MG63 (cell line): ENCODE measurements at regions not wholly inside any gene's neighbourhood (a gene's known extent, or its start where the extent isn't known, plus 50 kb on each side); places are given as distances from the start of the nearest gene placed in this dataset.
"Not testable (repeated sequence)": the region's sequence is repeated elsewhere in the genome, so short reads cannot be mapped to it uniquely, and the experiment has no call there.

ENCODE experiments used
- DNase-seq: peaks from one replicate; pipeline ENCODE4 v3.0.0-alpha.2; 2020
- H3K27me3 ChIP-seq: fragments of 250-450 bp; sonication (Bioruptor Pico); 2 replicates; pipeline ENCODE4 v1.5.1; 2020; ENCODE audit warnings: mild to moderate bottlenecking, moderate library complexity
- H3K36me3 ChIP-seq: fragments of 250-450 bp; sonication (Bioruptor Pico); 2 replicates; pipeline ENCODE4 v1.5.1; 2020; ENCODE audit warnings: mild to moderate bottlenecking, moderate library complexity
- H3K4me3 ChIP-seq: fragments of 250-450 bp; sonication (Bioruptor Pico); 2 replicates; pipeline ENCODE4 v1.5.1; 2020; ENCODE audit warnings: mild to moderate bottlenecking, moderate library complexity
- H3K9me3 ChIP-seq: fragments of 250-450 bp; sonication (Bioruptor Pico); 2 replicates; pipeline ENCODE4 v1.5.1; 2020; ENCODE audit warnings: mild to moderate bottlenecking, moderate library complexity

DNA sequence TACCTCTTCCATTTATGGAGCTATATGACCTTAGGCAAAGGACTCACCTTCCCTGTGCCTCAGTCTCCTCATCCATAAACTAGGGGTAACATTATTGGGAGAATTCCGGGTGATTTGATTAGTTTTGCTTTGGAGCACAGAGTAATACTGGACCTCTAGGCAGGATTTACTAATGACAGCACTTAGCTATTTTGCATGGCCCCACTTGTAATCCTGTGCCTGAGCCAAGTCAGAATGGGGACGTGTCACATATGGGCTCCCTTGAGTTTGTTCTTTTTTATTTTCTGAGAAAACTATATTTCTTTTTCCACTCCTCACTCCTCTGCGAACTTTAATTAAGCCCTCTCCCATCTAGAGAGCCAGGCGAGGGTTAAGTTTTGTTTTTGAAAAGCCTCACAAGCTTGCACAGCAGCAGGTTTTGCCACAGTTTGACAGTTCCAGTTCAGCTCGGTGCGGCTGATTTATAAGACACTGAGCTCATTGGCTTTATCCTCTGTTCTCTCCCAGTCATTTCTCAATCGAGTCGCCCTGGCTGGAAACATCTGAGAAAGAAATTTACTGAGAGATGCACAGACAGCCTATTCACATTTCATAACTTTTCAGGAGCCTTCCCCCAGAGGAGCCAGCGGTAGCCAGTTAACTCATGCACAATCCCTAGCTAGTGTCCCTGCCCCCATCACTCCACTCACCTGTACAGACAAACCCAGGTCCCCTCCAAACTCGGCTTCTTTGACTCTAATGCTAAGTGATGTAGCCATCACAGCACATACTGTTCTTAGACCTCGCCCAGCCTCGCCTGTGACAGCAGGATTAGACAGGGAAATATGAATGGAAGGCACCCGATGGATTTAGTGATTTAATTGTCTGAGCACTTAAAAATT, 441.9 kb upstream of the NPVF start:
- DNase-seq, result no peak
- no peaks in the 10 kb centered on the region for H3K36me3 ChIP-seq
- no peaks in the 10 kb centered on the region for H3K9me3 ChIP-seq
- no peak overlapping the region for H3K4me3 ChIP-seq
- no peaks in the 10 kb centered on the region for H3K27me3 ChIP-seq

GRCh38 chr7:25671111-25671510, 442.8 kb upstream of the NPVF start:
- Histone ChIP-seq H3K27me3 (no peaks in the 10 kb centered on the region), H3K36me3 (no peaks in the 10 kb centered on the region), H3K9me3 (no peaks in the 10 kb centered on the region), H3K4me3 (no peak overlapping the region)
- DNase-seq, result no peak

- Histone ChIP-seq H3K9me3 (no peaks in the 10 kb centered on the region), H3K27me3 (no peaks in the 10 kb centered on the region), H3K36me3 (no peaks in the 10 kb centered on the region), H3K4me3 (no peak overlapping the region)
- no peak for DNase-seq
These were observed 444.2 kb upstream of the NPVF start for GRCh38 chr7:25672496-25672895.

GRCh38 chr7:25675789-25676474, 447.6 kb upstream of the NPVF start:
- DNase-seq, result no peak
- Histone ChIP-seq H3K4me3 (no peak overlapping the region), H3K9me3 (no peaks in the 10 kb centered on the region), H3K27me3 (no peaks in the 10 kb centered on the region), H3K36me3 (no peaks in the 10 kb centered on the region)

DNA sequence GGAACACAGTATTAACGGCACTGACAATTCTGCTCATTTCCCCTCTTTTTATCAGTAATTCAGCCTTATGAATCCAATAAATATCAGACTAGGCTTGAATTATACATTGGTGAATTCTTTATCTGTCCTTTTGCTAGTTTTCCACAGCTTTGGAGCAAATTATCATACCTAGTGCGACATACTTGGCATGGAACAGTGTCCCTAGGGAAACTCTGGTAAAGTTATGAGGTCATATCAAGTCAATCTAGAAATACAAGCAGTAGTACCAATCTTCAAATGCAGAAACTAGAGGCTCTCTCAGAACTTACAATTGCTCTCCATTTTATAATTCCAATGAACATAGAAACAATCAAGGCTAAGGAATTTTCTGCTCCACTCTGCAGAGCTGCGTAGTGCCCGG, 449.3 kb upstream of the NPVF start:
- Histone ChIP-seq H3K9me3 (no peaks in the 10 kb centered on the region), H3K4me3 (no peak overlapping the region), H3K27me3 (no peaks in the 10 kb centered on the region), H3K36me3 (no peaks in the 10 kb centered on the region)
- DNase-seq, result no peak

DNA sequence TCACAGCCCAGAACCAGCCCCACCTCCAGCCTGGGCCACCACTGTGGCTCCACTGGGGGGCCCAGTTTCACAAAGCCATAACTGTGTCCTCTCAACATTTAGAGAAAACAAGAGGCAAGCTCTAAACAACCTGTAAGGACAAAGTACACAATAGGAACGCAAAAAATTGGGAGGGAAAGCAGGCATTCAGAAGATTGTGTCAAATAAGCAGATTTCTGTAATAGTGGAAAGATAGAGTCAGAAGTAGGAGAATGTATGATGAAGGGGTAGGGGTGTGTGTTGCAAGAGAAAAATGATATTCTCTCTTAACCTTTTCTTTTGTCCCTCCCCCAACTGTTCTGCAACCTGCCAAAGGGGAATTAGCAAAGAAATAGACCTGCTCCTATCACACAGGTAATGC, 449.9 kb upstream of the NPVF start:
- H3K9me3 ChIP-seq, result no peaks in the 10 kb centered on the region
- H3K4me3 ChIP-seq, result no peak overlapping the region
- H3K36me3 ChIP-seq, result no peaks in the 10 kb centered on the region
- H3K27me3 ChIP-seq, result no peaks in the 10 kb centered on the region
- no peak for DNase-seq

DNA sequence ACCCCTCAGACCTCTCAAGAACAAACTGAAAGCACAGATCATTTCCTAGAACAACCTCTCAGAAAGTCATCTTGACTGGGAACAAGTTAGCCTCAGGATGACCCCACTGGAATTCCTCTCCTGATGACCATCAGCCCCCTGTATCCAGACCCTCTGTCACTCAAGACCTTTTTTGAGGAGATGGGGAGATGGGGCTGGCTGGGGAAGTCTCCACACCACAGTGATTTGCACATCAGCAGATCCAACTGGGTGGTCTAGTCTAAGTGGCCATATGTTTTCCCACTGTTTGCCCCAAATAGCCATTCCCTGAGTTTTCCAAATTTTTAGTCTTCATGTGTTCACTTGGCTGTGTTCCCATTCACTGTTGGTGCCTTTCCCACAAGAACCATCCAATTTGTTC, 452.4 kb upstream of the NPVF start:
- H3K36me3 ChIP-seq, result no peaks in the 10 kb centered on the region
- H3K9me3 ChIP-seq, result no peaks in the 10 kb centered on the region
- no peak overlapping the region for H3K4me3 ChIP-seq
- H3K27me3 ChIP-seq, result no peaks in the 10 kb centered on the region
- no peak for DNase-seq

- DNase-seq, result no peak
- H3K36me3 ChIP-seq, result no peaks in the 10 kb centered on the region
- no peaks in the 10 kb centered on the region for H3K27me3 ChIP-seq
- no peaks in the 10 kb centered on the region for H3K9me3 ChIP-seq
- H3K4me3 ChIP-seq, result no peak overlapping the region
These were observed 456.1 kb upstream of the NPVF start for GRCh38 chr7:25684360-25684759.

GRCh38 chr7:25686493-25686892, 458.2 kb upstream of the NPVF start:
- Histone ChIP-seq H3K9me3 (no peaks in the 10 kb centered on the region), H3K27me3 (no peaks in the 10 kb centered on the region), H3K36me3 (no peaks in the 10 kb centered on the region), H3K4me3 (no peak overlapping the region)
- no peak for DNase-seq

DNA sequence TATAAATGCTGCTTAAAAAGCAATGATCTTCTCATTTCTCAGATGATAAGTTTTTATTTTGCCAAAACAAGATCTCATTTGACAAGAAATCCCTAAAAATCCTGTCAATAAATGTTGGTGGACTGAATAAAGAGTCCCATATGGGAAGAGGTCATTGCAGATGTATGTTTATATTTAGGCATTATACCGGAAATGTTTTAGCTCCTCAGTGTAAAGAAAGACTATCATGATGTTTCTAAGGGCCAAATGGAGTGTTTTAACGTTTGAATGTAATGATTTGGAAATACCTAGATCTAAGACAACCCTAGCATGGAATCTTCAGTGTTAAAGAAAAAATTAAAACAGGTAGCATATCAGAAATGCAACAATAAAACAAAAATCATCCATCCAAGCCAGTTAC, 457.8 kb upstream of the NFE2L3 start:
- H3K36me3 ChIP-seq, result no peaks in the 10 kb centered on the region
- no peaks in the 10 kb centered on the region for H3K9me3 ChIP-seq
- H3K4me3 ChIP-seq, result no peak overlapping the region
- H3K27me3 ChIP-seq, result no peaks in the 10 kb centered on the region
- DNase-seq, result no peak

DNA sequence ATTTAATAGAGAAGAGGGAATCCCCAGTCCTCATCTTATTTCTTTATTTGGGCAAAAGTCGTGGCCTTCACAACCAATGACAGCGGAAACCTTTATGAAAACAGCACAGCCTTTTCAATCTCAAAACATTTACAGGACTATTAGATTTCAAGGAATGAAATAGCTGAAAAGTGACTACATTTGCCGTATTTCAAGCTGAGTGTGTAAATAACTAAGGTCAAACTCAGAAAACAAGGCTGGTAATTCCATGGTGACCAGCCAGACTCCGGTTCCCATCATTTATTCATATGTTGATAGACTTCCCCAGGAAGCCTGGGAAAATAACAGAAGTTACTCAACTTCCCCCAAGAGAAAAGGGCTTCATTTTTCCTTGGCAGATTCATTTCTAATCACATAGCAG, 457.3 kb upstream of the NFE2L3 start:
- Histone ChIP-seq H3K36me3 (no peaks in the 10 kb centered on the region), H3K9me3 (no peaks in the 10 kb centered on the region), H3K27me3 (no peaks in the 10 kb centered on the region), H3K4me3 (no peak overlapping the region)
- DNase-seq, result no peak

DNA sequence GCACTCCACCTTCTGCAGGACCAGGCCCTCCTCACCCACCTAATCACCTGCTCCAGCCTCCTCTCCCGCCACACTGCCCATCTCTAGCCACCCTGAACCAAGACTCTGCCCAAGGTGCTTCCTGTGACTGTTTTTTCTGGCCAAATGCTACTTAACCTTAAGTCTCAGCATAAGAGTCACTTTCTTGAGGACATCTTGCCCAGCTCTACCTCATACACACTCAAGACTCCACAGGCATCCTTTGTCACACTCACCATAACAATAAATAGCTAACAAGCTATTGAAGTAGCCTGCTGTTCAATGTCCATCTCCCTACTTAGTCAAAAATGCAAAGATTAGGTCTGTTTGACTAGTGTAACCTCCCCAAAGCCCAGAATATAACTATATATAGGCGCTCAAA, 455.4 kb upstream of the NFE2L3 start:
- Histone ChIP-seq H3K4me3 (no peak overlapping the region), H3K36me3 (no peaks in the 10 kb centered on the region), H3K9me3 (no peaks in the 10 kb centered on the region), H3K27me3 (no peaks in the 10 kb centered on the region)
- no peak for DNase-seq

GRCh38 chr7:25698451-25699113, 453.4 kb upstream of the NFE2L3 start:
- Histone ChIP-seq H3K4me3 (no peak overlapping the region), H3K9me3 (no peaks in the 10 kb centered on the region), H3K27me3 (no peaks in the 10 kb centered on the region), H3K36me3 (no peaks in the 10 kb centered on the region)
- no peak for DNase-seq

DNA sequence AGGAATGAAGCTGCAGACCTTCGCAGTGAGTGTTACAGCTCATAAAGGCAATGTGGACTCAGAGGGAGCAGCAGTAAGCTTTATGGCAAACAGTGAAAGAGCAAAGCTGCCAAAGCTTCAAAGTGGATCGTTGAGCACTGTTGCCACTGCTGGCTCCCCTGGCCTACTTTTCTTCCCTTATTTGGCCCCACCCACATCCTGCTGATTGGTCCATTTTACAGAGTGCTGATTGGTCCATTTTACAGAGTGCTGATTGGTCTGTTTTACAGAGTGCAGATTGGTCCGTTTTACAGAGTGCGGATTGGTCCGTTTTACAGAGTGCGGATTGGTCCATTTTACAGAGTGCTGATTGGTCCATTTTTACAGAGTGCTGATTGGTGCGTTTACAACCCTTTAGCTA, 451.9 kb upstream of the NFE2L3 start:
- not testable (repeated sequence) for H3K27me3 ChIP-seq, DNase-seq, H3K36me3 ChIP-seq, H3K9me3 ChIP-seq, H3K4me3 ChIP-seq

GRCh38 chr7:25704413-25704812, 447.6 kb upstream of the NFE2L3 start:
- Histone ChIP-seq H3K36me3 (no peaks in the 10 kb centered on the region), H3K4me3 (no peak overlapping the region), H3K27me3 (no peaks in the 10 kb centered on the region), H3K9me3 (no peaks in the 10 kb centered on the region)
- DNase-seq, result no peak

- H3K27me3 ChIP-seq, result no peaks in the 10 kb centered on the region
- no peaks in the 10 kb centered on the region for H3K36me3 ChIP-seq
- no peaks in the 10 kb centered on the region for H3K9me3 ChIP-seq
- no peak for DNase-seq
- no peak overlapping the region for H3K4me3 ChIP-seq
These were observed 445.2 kb upstream of the NFE2L3 start for GRCh38 chr7:25706764-25707163.

DNA sequence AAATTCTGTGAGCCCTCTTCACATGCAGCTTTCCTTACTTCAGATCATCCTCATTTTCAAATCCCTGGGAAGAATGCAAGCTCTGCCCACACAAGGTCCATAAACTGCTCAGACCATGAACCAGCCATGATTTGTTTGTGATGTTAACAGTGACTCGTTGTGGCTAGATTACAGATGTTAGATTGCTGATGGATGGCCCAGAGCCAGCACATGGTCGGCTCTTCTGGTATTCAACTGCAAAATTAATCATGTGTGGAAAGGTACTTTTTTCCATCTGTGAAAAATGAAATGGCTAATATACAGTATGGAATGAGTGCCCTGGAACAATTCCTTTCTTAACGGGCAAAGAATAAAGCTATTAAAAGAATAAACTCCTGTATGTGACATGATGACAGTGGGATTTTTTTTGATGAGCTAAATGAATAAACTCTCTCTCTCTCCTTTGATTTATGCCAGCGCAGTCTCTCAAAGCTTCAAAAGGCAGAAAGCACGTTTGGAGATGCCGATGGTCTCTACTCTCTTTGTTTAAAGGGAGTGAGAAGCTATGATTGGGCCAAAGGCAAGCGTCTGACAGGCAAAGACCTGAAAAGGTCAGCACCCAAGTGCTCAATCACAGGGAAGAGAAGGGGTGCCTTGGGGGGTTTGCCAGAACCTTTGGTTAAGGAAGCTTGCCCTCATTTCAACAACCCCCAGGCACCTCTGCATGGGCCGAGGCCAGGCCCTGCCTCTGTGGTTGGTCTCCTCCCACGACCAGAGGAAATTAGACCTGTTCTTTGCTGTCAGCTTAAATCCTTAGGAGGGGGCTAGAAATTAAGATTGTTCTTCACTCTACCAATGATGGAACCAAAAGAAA, 444.0 kb upstream of the NFE2L3 start:
- Histone ChIP-seq H3K4me3 (no peak overlapping the region), H3K9me3 (no peaks in the 10 kb centered on the region), H3K36me3 (no peaks in the 10 kb centered on the region), H3K27me3 (no peaks in the 10 kb centered on the region)
- no peak for DNase-seq
